KMS-11 (cell line): ENCODE measurements at regions not wholly inside any gene's neighbourhood (a gene's known extent, or its start where the extent isn't known, plus 50 kb on each side); places are given as distances from the start of the nearest gene placed in this dataset.

ENCODE experiments used
- H2AFZ ChIP-seq: fragments of 200-600 bp; sonication (generic); 2 replicates; pipeline ENCODE4 v1.6.1; 2016; ENCODE audit warnings: antibody characterized with exemption, mixed run types, low read depth
- H3K27ac ChIP-seq: fragments of 200-600 bp; sonication (generic); 2 replicates; pipeline ENCODE4 v1.6.1; 2016; ENCODE audit warnings: mild to moderate bottlenecking, mixed run types
- H3K27me3 ChIP-seq: fragments of 200-600 bp; sonication (generic); 2 replicates; pipeline ENCODE4 v1.6.1; 2017; ENCODE audit warnings: mild to moderate bottlenecking, low read depth, mixed run types, moderate library complexity; ENCODE audit not compliant: insufficient read depth
- H3K36me3 ChIP-seq: fragments of 200-600 bp; sonication (generic); 2 replicates; pipeline ENCODE4 v1.6.1; 2017; ENCODE audit warnings: mild to moderate bottlenecking, mixed run types; ENCODE audit not compliant: insufficient read depth
- H3K4me1 ChIP-seq: fragments of 200-600 bp; sonication (generic); 2 replicates; pipeline ENCODE4 v1.6.1; 2016; ENCODE audit warnings: mild to moderate bottlenecking, low read depth, mixed run types; ENCODE audit not compliant: poor library complexity, severe bottlenecking
- H3K4me2 ChIP-seq: fragments of 200-600 bp; sonication (generic); 2 replicates; pipeline ENCODE4 v1.7.0; 2016; ENCODE audit warnings: mild to moderate bottlenecking, mixed run types
- H3K4me3 ChIP-seq: fragments of 200-600 bp; sonication (generic); IDR thresholded peaks from 2 replicates; pipeline ENCODE4 v1.6.1; 2017; ENCODE audit warnings: low read depth, low read length, mixed read lengths; ENCODE audit not compliant: insufficient read depth
- H3K79me2 ChIP-seq: fragments of 200-600 bp; sonication (generic); 2 replicates; pipeline ENCODE4 v1.6.1; 2016; ENCODE audit warnings: low read depth, mixed run types; ENCODE audit not compliant: insufficient read depth
- H3K9ac ChIP-seq: fragments of 200-600 bp; sonication (generic); 2 replicates; pipeline ENCODE4 v1.6.1; 2016; ENCODE audit warnings: mild to moderate bottlenecking, mixed run types
- H4K20me1 ChIP-seq: fragments of 200-600 bp; sonication (generic); 2 replicates; pipeline ENCODE4 v1.6.1; 2016; ENCODE audit warnings: mild to moderate bottlenecking, mixed run types; ENCODE audit not compliant: insufficient read depth
- TF ChIP-seq, protein P1 (sequence below): fragments of 200-600 bp; sonication (generic); conservative IDR thresholded peaks from 2 replicates; pipeline ENCODE4 v1.6.1; 2017; ENCODE audit warnings: low read depth, mild to moderate bottlenecking, antibody characterized with exemption, low read length, moderate library complexity, mixed read lengths

DNA sequence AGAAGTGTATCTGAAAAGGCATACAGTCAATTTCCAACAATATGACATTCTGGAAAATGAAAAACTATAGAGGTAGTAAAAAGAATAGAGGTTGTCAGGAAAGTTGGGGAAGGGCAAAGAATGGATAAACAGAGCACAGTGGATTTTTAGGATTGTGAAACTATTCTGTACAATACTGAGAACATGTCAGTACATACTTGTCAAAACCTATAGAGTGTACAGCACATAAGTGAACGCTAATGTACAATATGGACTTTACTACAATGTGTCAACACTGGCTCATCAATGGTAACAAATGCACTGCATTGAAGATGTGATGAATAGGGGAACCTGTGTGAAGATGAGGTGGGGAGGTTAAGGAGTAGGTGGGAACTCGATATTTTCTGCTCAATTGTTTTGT, 483.0 kb upstream of the PFKP start:
- Histone ChIP-seq H3K36me3 (no peaks in the 10 kb centered on the region), H3K27ac (no peak overlapping the region), H2AFZ (no peak overlapping the region), H3K4me1 (no peaks in the 10 kb centered on the region), H3K4me2 (no peak overlapping the region), H3K4me3 (no peak overlapping the region), H4K20me1 (no peaks in the 10 kb centered on the region), H3K79me2 (no peaks in the 10 kb centered on the region), H3K9ac (no peak overlapping the region), H3K27me3 (no peaks in the 10 kb centered on the region)
- TF ChIP-seq, protein P1, sequence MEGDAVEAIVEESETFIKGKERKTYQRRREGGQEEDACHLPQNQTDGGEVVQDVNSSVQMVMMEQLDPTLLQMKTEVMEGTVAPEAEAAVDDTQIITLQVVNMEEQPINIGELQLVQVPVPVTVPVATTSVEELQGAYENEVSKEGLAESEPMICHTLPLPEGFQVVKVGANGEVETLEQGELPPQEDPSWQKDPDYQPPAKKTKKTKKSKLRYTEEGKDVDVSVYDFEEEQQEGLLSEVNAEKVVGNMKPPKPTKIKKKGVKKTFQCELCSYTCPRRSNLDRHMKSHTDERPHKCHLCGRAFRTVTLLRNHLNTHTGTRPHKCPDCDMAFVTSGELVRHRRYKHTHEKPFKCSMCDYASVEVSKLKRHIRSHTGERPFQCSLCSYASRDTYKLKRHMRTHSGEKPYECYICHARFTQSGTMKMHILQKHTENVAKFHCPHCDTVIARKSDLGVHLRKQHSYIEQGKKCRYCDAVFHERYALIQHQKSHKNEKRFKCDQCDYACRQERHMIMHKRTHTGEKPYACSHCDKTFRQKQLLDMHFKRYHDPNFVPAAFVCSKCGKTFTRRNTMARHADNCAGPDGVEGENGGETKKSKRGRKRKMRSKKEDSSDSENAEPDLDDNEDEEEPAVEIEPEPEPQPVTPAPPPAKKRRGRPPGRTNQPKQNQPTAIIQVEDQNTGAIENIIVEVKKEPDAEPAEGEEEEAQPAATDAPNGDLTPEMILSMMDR: no peak

DNA sequence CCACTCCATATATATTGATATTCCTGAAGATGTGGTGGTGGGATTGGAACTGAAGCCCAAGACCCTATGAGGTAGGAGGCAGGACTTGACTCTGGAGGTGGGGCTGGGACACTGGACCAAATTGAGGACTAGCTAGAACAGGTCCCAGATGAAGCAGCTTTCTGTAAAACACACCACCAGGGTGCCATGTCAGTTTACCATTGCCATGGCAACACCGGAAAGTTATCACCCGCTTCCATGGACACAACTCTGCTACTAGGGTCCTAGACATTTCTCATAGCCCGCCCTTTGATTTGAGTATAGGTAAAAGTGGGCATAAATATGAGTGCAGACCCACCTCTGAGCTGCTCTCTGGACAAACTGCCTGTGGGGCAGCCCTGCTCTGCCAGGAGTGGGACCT, 490.5 kb upstream of the PFKP start:
- TF ChIP-seq, protein P1: no peak
- H3K27me3 ChIP-seq: no peaks in the 10 kb centered on the region
- no peak overlapping the region for H3K27ac ChIP-seq
- no peak overlapping the region for H2AFZ ChIP-seq
- H3K4me2 ChIP-seq: no peak overlapping the region
- H3K4me3 ChIP-seq: no peak overlapping the region
- no peaks in the 10 kb centered on the region for H3K4me1 ChIP-seq
- H3K36me3 ChIP-seq: no peaks in the 10 kb centered on the region
- no peak overlapping the region for H3K9ac ChIP-seq
- no peaks in the 10 kb centered on the region for H4K20me1 ChIP-seq
- no peaks in the 10 kb centered on the region for H3K79me2 ChIP-seq

DNA sequence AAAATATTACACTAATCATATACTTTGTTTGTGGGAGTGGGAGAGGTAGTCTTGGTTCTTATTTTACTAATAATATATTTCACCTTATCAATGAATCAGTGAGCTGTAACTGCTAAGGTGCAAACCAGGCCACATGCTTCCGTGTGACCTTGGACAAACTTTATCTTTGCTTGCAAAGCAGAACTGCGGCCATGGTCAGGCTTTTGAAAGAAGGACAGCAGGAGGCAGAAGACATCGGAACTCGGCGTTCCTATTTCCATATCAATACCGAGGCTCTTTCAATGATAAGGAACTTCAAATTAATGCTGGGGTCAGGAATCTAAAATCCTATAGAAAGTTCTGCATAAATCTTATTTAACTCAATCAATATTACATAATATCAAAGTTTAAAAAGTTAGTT, 491.9 kb upstream of the PFKP start:
- H2AFZ ChIP-seq: no peak overlapping the region
- H3K4me1 ChIP-seq: no peaks in the 10 kb centered on the region
- no peaks in the 10 kb centered on the region for H3K36me3 ChIP-seq
- TF ChIP-seq, protein P1: no peak
- no peaks in the 10 kb centered on the region for H4K20me1 ChIP-seq
- no peak overlapping the region for H3K9ac ChIP-seq
- no peaks in the 10 kb centered on the region for H3K79me2 ChIP-seq
- no peaks in the 10 kb centered on the region for H3K27me3 ChIP-seq
- no peak overlapping the region for H3K4me2 ChIP-seq
- no peak overlapping the region for H3K4me3 ChIP-seq
- no peak overlapping the region for H3K27ac ChIP-seq

DNA sequence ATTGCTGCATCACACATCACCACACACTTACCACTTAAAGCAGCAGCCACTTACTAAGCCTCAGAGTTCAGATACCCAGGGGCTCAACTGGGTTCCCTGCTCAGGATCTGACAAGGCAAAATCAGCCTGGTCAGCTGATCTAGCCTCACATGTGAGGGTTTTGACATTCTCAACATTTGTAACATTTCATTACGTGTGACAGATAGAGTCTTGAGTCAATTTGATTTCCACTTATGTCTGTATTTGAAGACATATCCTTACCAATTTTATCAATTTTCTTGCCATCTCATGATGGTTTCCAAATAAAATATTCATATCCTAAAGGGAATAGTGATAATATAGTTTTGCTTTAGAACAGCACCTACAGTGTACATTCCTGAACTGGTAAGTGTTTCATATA, 494.7 kb upstream of the PFKP start:
- H3K4me1 ChIP-seq: no peaks in the 10 kb centered on the region
- H2AFZ ChIP-seq: no peak overlapping the region
- H3K36me3 ChIP-seq: no peaks in the 10 kb centered on the region
- H3K79me2 ChIP-seq: no peaks in the 10 kb centered on the region
- H3K9ac ChIP-seq: no peak overlapping the region
- H3K4me2 ChIP-seq: no peak overlapping the region
- no peak overlapping the region for H3K27ac ChIP-seq
- no peaks in the 10 kb centered on the region for H3K27me3 ChIP-seq
- no peaks in the 10 kb centered on the region for H4K20me1 ChIP-seq
- TF ChIP-seq, protein P1: no peak
- H3K4me3 ChIP-seq: no peak overlapping the region

DNA sequence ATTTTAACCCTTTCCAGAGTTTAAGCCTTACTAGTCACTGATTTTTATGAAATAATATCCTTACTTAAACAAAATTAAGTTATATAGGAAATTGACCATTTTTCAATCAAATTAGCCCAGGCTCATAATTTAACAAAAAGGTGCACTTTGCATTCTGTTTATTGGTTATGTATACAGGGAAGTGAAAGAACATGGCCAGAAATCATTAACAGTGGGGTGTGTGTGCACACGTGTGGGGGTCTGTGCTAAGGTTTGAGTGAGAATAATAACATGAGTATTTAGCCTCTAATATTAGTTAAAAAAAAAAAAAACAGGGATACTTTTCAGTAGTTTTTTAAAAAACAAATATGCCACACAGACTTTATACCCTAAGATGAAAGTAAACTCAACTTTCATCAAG, 510.5 kb upstream of the PFKP start:
- Histone ChIP-seq H3K4me3 (no peak overlapping the region), H3K36me3 (no peaks in the 10 kb centered on the region), H3K27me3 (no peaks in the 10 kb centered on the region), H3K4me2 (no peak overlapping the region), H4K20me1 (no peaks in the 10 kb centered on the region), H3K79me2 (no peaks in the 10 kb centered on the region), H3K4me1 (no peaks in the 10 kb centered on the region), H2AFZ (no peak overlapping the region), H3K9ac (no peak overlapping the region), H3K27ac (no peak overlapping the region)
- TF ChIP-seq, protein P1: no peak
